ENCODE measurements at regions not wholly inside any gene's neighbourhood (a gene's known extent, or its start where the extent isn't known, plus 50 kb on each side); places are given as distances from the start of the nearest gene placed in this dataset.
"Not testable (repeated sequence)": the region's sequence is repeated elsewhere in the genome, so short reads cannot be mapped to it uniquely, and the experiment has no call there.

GRCh38 chr13:18236528-18236815 is 945.2 kb downstream of the TUBA3C start:
- DNase-seq, result no peak

- DNase-seq, result no peak
Observed at GRCh38 chr13:18235756-18236527, 945.7 kb downstream of the TUBA3C start.

- no peak for DNase-seq
Observed at GRCh38 chr13:18235172-18235571, 946.5 kb downstream of the TUBA3C start.

GRCh38 chr13:18234451-18234850 is 947.2 kb downstream of the TUBA3C start:
- not testable (repeated sequence) for DNase-seq

- no peak for DNase-seq
Observed at GRCh38 chr13:18233783-18234299, 947.8 kb downstream of the TUBA3C start.

GRCh38 chr13:18232994-18233782 is 948.4 kb downstream of the TUBA3C start:
- no peak for DNase-seq

- no peak for DNase-seq
Observed at GRCh38 chr13:18232298-18232993, 949.2 kb downstream of the TUBA3C start.

- peak in 1 of 2 donors; percentile 39 for DNase-seq
Observed at GRCh38 chr13:18224411-18224810, 957.2 kb downstream of the TUBA3C start.

- not testable (repeated sequence) for DNase-seq
Observed at GRCh38 chr13:18214689-18215088, 966.9 kb downstream of the TUBA3C start.

GRCh38 chr13:18213511-18213910 is 968.1 kb downstream of the TUBA3C start:
- DNase-seq, result not testable (repeated sequence)

- DNase-seq, result no peak
Observed at GRCh38 chr13:18212873-18213272, 968.8 kb downstream of the TUBA3C start.

- DNase-seq, result peak in 1 of 2 donors; percentile 13
Observed at GRCh38 chr13:18211752-18212560, 969.7 kb downstream of the TUBA3C start.

- DNase-seq, result not testable (repeated sequence)
Observed at GRCh38 chr13:18204614-18205178, 976.9 kb downstream of the TUBA3C start.

GRCh38 chr13:18195365-18195678 is 986.3 kb downstream of the TUBA3C start:
- not testable (repeated sequence) for DNase-seq

GRCh38 chr13:18194631-18195364 is 986.8 kb downstream of the TUBA3C start:
- DNase-seq, result not testable (repeated sequence)

- not testable (repeated sequence) for DNase-seq
Observed at GRCh38 chr13:18194104-18194503, 987.5 kb downstream of the TUBA3C start.
